ENCODE measurements at regions not wholly inside any gene's neighbourhood (a gene's known extent, or its start where the extent isn't known, plus 50 kb on each side); places are given as distances from the start of the nearest gene placed in this dataset.
"Not testable (repeated sequence)": the region's sequence is repeated elsewhere in the genome, so short reads cannot be mapped to it uniquely, and the experiment has no call there.

DNA sequence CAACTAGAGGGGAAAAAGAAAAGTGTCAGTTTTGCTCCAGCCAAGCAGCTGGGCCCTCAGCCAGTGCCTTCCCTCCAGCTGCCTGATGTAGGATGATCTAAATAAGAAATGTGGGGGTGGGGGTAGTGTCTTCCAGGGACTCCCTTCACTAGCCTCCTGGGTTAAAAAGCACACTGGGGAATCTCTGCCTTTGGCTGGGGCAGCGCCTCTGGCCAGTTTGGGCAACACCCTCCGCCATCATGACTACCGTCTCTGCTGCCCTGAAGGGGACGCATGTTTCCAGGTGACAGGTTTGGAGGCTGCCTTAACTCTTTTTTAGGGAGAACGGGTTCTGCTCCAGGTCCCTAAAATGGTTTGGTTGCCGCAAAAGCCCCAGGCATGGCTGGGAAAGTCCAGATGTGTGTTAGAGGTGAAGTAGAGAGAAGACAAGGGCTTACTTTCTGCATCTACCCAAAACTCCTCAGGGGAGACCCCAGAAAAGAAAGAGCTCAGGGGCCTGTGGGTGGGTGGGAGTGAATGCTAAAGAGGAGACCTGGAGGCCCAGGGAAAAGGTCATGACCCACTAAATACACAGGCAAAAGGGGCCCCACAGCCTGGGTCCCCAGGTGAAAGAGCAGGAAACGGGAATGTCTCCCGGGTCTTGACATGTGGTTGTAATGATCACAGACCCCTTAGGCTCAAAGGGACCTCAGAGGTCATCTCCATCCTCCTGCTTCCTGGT lies 132.8 kb upstream of the CCND2 start:
- H3K79me2 ChIP-seq (ENCODE audit: insufficient read depth, low read depth, low read length): no peaks in the 10 kb centered on the region
- intact Hi-C loops (cut with micrococcal nuclease; ENCODE audit: unreplicated experiment): no loop called here
- no TSS peak for BruUV-seq (replicated peaks)
- H3K4me1 ChIP-seq (ENCODE audit: insufficient read depth, low read length, poor library complexity, severe bottlenecking): peaks cover 16% of the 10 kb centered on the region
- H3K9me2 ChIP-seq (ENCODE audit: insufficient read depth, low read length): no peaks in the 10 kb centered on the region
- no peak for DNase-seq (ENCODE audit: low spot score)
- H3K27ac ChIP-seq (ENCODE audit: low read depth, low read length, poor library complexity, severe bottlenecking): no peak overlapping the region
- no peak for TF ChIP-seq EZH2phosphoT487 (IDR thresholded peaks at IDR 0.05; ENCODE audit: borderline replicate concordance, low read depth, low read length)
- TF ChIP-seq, protein P1, sequence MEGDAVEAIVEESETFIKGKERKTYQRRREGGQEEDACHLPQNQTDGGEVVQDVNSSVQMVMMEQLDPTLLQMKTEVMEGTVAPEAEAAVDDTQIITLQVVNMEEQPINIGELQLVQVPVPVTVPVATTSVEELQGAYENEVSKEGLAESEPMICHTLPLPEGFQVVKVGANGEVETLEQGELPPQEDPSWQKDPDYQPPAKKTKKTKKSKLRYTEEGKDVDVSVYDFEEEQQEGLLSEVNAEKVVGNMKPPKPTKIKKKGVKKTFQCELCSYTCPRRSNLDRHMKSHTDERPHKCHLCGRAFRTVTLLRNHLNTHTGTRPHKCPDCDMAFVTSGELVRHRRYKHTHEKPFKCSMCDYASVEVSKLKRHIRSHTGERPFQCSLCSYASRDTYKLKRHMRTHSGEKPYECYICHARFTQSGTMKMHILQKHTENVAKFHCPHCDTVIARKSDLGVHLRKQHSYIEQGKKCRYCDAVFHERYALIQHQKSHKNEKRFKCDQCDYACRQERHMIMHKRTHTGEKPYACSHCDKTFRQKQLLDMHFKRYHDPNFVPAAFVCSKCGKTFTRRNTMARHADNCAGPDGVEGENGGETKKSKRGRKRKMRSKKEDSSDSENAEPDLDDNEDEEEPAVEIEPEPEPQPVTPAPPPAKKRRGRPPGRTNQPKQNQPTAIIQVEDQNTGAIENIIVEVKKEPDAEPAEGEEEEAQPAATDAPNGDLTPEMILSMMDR (conservative IDR thresholded peaks at IDR 0.05; ENCODE audit: low read length): no peak
- no peak overlapping the region for H3K4me3 ChIP-seq (ENCODE audit: low read depth, low read length, poor library complexity, severe bottlenecking)
- no peaks in the 10 kb centered on the region for H3K9me3 ChIP-seq (ENCODE audit: low read length)
- H3K36me3 ChIP-seq (ENCODE audit: insufficient read depth, low read length): no peaks in the 10 kb centered on the region
- H4K20me1 ChIP-seq (ENCODE audit: insufficient read depth, low read length): no peaks in the 10 kb centered on the region
- no peak overlapping the region for H2AFZ ChIP-seq (ENCODE audit: low read length)
- no peak overlapping the region for H3K4me2 ChIP-seq (ENCODE audit: low read length)
- ChIA-PET POLR2A (interaction anchor here (1.0 kb wide), 1 partner anchor 624 kb away, joined by 3 read pairs; no protein-coding TSS in a partner anchor), CTCF (ENCODE audit: unreplicated experiment) (interaction anchor here (0.6 kb wide), 2 partner anchors 15 to 28 kb away, joined by 3 to 6 read pairs; no protein-coding TSS in a partner anchor)

DNA sequence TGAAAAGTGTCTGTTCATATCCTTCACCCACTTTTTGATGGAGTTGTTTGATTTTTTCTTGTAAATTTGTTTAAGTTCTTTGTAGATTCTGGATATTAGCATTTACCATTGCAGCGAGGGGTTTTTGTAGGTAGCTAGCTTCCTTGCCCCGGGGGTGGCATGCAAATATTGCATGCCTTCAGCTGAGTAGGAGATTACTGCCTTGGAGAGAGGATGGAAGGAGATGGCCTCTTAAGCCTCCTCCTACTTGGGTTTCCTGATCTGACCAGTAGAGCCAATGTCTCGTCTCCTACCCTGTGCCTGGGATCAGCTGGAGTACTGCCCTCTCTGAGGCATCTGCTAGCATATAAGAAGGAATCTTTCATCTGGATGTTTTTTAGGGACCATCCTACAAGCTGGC lies 134.4 kb upstream of the CCND2 start:
- no peaks in the 10 kb centered on the region for H4K20me1 ChIP-seq (ENCODE audit: insufficient read depth, low read length)
- H3K9me3 ChIP-seq (ENCODE audit: low read length): no peaks in the 10 kb centered on the region
- intact Hi-C loops (cut with micrococcal nuclease; ENCODE audit: unreplicated experiment): no loop called here
- no TSS peak for BruUV-seq (replicated peaks)
- no peak overlapping the region for H2AFZ ChIP-seq (ENCODE audit: low read length)
- H3K36me3 ChIP-seq (ENCODE audit: insufficient read depth, low read length): no peaks in the 10 kb centered on the region
- DNase-seq (ENCODE audit: low spot score): no peak
- peaks cover 16% of the 10 kb centered on the region for H3K4me1 ChIP-seq (ENCODE audit: insufficient read depth, low read length, poor library complexity, severe bottlenecking)
- ChIA-PET CTCF (ENCODE audit: unreplicated experiment) (no interaction called here), POLR2A (interaction anchor here (0.6 to 0.9 kb wide), 2 partner anchors 14 to 51 kb away, joined by 3 to 4 read pairs; no protein-coding TSS in a partner anchor)
- H3K4me3 ChIP-seq (ENCODE audit: low read depth, low read length, poor library complexity, severe bottlenecking): no peak overlapping the region
- no peaks in the 10 kb centered on the region for H3K79me2 ChIP-seq (ENCODE audit: insufficient read depth, low read depth, low read length)
- no peak overlapping the region for H3K4me2 ChIP-seq (ENCODE audit: low read length)
- no peak overlapping the region for H3K27ac ChIP-seq (ENCODE audit: low read depth, low read length, poor library complexity, severe bottlenecking)
- TF ChIP-seq EZH2phosphoT487 (IDR thresholded peaks at IDR 0.05; ENCODE audit: borderline replicate concordance, low read depth, low read length): no peak
- TF ChIP-seq, protein P1 (conservative IDR thresholded peaks at IDR 0.05; ENCODE audit: low read length): no peak
- H3K9me2 ChIP-seq (ENCODE audit: insufficient read depth, low read length): no peaks in the 10 kb centered on the region

DNA sequence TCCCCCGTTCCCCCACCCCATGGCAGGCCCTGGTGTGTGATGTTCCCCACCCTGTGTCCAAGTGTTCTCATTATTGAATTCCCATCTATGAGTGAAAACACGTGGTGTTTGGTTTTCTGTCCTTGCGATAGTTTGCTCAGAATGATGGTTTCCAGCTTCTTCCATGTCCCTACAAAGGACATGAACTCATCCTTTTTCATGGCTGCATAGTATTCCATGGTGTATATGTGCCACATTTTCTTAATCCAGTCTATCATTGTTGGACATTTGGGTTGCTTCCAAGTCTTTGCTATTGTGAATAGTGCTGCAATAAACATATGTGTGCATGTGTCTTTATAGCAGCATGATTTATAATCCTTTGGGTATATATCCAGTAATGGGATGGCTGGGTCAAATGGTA lies 135.0 kb upstream of the CCND2 start:
- H2AFZ ChIP-seq (ENCODE audit: low read length); intact Hi-C loops (cut with micrococcal nuclease; ENCODE audit: unreplicated experiment); H3K27ac ChIP-seq (ENCODE audit: low read depth, low read length, poor library complexity, severe bottlenecking); BruUV-seq (replicated peaks); H3K9me3 ChIP-seq (ENCODE audit: low read length); H3K36me3 ChIP-seq (ENCODE audit: insufficient read depth, low read length); H3K9me2 ChIP-seq (ENCODE audit: insufficient read depth, low read length); H3K4me3 ChIP-seq (ENCODE audit: low read depth, low read length, poor library complexity, severe bottlenecking); H3K79me2 ChIP-seq (ENCODE audit: insufficient read depth, low read depth, low read length); H4K20me1 ChIP-seq (ENCODE audit: insufficient read depth, low read length); DNase-seq (ENCODE audit: low spot score); H3K4me2 ChIP-seq (ENCODE audit: low read length); CTCF ChIA-PET (ENCODE audit: unreplicated experiment): not testable (repeated sequence)
- POLR2A ChIA-PET: interaction anchor here (0.6 kb wide), 1 partner anchor 1263 kb away, joined by 3 read pairs; no protein-coding TSS in a partner anchor
- H3K4me1 ChIP-seq (ENCODE audit: insufficient read depth, low read length, poor library complexity, severe bottlenecking): peaks cover 16% of the 10 kb centered on the region
